GM21381 (cell line): ENCODE measurements at regions not wholly inside any gene's neighbourhood (a gene's known extent, or its start where the extent isn't known, plus 50 kb on each side); places are given as distances from the start of the nearest gene placed in this dataset.
"Not testable (repeated sequence)": the region's sequence is repeated elsewhere in the genome, so short reads cannot be mapped to it uniquely, and the experiment has no call there.

ENCODE experiments used
- ATAC-seq: cut with Tn5 transposase; IDR thresholded peaks from one replicate; pipeline ENCODE4 v1.9.1; 2021; ENCODE audit warnings: mild to moderate bottlenecking, moderate library complexity; ENCODE audit not compliant: unreplicated experiment

DNA sequence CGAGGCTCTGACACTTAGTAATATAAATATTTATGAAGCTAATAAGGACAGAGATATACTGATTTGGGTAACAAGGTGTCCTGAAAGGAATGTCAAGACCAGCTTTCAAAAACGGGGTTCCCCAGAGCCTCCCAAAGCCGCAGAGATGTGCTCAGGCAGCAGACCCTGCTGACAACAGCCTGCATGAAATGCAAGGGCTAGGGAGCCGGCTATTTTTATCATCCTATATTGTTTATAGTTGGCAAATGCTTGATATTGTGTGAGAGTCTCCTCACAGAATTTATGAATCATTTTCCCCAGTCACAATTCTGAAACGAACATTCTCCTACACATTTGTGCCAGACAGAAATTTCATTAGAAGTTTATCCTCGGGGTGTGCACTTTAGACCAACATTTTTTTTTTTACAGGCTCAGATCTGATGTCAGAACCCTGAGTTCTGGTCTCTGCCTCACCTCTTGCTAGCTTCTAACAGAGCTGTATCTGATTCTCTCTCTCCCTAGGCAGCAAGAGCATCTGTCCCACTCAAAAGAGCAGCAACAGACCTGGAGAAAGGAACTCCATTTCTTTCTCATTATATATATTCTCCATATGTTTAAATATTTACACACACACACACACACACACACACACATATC, 302.3 kb upstream of the PLD5 start:
- ATAC-seq = no peak

DNA sequence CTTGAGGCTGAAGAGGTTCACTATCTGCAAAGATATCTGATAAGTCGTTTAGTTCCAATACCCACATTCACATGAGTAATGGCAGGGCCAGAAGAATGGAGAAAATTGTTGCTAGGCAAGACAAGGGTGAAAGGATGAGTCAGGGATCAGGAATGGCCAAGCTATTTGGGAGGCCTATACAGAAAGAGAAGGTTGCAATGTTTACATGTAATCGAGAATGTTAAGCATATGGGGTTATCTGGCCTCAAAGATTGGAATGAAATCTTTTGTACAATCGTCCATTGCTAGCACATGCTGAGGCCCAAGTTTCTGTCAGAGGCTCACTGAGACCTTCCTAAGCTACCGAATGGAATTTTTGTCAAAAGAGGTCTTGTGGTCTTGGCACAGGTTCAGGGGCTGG, 299.9 kb upstream of the PLD5 start:
- no peak for ATAC-seq

DNA sequence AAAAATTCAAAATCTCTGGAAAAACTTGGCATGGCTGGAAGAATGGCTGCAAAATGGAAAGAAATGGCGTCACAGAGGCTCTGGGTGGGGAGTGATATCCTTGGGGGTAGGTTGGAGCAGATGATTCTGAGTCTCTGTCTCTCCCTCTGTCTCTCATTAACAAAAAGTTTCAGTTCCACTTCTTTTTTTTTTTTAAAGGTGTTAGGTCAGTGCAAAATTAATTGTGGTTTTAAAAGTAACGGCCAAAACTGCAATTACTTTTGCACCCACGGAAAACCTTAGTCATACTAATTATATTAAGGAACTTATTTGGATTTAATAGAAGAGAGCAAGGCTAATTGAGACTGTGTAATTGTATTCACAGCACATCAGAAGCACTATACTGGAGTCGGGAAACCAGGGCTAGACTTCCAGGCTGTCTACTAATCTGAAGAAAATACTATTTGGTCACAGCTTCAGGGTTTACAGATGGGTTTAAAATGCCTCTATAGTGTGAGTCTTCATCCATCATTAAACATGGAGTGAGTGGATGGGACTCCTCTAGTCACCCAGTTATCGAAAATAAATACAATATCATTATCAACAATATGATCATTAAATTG, 289.1 kb upstream of the PLD5 start:
- ATAC-seq = peak; percentile 96

DNA sequence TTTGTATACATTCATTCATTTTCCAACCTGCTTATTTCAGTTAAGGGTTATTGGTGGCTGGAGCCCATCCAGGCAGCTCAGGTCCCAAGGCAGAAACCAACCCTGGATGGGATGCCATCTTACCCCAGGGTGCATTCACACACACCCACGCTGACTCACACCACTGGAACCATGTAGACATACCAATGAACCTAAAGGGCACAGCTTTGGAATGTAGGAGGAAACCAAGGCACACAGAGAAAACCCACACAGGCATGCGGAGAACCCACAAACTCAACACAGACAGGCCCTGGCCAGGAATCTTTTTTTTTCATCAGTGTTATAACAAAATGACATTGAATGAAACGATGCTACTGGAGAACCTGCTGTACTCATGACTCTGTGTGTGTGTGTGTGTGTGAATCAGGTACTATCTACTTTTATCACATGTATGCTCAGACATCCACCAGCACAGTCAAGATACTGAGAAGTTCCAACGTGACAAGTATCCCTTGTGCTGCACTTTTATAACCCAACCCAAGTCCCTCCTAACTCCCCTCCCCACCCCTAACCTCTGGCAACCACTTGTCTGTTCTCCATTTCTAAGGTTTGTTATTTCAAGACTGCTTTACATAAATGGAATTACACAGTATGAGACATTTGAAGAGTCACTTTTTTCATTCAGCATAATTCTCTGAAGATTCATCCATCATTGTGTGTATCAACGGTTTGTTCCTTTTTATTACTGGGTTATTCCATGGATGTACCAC, 286.8 kb upstream of the PLD5 start:
- ATAC-seq = no peak

DNA sequence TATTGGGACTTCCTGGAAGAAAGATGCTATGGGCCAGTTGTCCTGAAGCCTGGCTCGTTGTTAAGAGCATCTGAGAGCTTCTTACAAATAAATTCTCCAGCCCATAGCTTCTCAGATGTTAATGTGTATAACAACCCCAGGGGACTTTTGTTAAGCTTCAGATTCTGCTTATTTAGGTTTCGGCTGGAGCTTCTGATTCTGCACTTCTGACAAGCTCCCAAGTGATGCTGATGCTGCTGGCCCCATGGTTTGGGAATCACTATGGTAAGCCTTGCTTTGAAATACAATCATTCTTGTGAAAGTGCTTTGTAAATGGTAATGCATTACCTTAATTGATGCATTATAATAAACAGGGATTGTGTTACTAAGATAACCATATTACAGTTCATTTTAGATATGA, 281.8 kb upstream of the PLD5 start:
- ATAC-seq = no peak

DNA sequence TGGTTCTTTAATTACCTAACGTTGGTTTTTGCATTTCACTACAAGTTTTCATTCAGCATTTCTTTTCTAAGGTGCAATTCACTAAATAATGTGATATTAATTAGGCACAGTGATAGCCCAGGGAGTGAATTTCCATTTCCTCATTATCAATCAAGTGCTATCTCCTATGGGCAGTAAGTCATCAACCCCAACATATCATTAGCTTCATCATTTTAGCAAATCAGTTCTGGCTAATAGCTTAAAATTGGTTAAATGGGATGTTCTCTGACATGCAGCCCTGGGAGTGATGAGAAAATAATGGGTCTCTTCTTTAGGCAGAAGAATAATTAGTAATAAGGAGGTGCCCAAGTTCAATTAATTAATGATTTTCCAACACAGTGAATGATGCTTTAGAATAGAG, 280.9 kb upstream of the PLD5 start:
- ATAC-seq = not testable (repeated sequence)

DNA sequence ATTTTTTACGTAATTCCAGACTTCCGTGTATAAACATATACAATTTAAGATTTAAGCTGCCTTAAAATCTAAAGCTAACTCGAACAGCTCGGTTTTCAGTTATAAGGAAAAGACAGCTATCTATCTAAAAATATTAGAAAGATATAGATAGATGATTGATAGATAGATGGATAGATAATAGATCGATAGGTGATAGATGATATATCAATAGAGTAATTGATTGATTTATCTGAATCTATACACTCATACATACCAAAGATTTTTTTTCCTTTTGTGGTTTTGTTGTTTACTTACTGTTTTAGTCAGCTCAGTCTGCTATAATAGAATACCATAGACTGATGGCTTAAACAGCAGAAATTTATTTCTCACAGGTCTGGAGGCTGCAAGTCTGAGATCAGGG, 278.5 kb upstream of the PLD5 start:
- no peak for ATAC-seq

DNA sequence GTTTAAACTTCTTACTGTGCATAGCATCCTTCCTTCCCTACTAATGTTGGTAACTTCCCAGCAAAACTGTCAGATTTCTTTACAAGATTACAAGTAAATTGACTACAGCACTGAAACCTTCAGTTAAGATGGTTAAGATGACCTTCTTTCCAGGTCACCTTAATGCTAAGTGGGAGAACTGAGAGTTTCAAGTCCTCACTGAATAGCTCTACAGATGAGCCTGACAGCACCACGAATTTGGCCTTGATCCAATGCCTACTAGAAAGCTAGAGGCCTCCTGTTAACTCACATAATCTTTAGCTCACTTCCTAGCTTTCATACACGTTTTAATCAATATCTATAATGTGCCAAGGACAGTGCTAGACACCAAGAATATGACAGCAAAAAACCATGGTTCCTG, 276.0 kb upstream of the PLD5 start:
- peak; percentile 88 for ATAC-seq

DNA sequence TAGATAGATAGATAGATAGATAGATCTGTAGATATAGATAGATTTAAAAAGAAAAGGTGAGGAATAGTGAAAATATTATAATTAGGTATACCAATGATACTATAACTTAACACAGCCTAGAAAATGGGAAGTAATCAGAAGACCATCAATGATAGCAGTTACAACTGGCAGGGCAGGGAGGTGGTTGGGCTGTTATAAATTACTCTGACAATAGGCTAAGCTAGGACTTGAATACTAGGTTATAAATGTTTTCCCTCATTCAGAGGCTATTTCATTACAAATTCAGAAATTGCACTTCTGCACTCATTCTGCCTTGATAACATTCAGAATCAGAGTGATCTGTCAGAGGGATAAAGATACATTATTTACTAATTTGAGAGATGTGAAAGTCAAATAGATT, 273.4 kb upstream of the PLD5 start:
- no peak for ATAC-seq

DNA sequence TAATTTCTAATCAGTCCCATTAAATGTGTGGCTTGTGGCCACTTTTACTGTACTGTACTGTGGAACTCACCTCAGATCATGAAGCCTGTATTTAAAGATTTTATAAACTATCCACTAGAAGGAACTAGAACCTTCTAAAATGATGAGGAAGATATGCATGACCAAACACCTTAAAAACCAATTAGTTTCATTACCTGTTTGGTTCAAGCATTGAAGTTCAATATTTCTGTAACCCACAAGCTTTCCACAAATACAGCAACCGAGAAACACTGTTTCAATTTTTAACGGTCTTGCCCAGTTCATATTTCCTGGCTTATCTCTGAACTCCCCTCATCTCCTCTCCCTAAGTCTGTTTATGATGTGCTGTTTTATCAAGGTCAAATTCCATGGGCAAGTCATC, 264.3 kb upstream of the PLD5 start:
- ATAC-seq = peak; percentile 85

DNA sequence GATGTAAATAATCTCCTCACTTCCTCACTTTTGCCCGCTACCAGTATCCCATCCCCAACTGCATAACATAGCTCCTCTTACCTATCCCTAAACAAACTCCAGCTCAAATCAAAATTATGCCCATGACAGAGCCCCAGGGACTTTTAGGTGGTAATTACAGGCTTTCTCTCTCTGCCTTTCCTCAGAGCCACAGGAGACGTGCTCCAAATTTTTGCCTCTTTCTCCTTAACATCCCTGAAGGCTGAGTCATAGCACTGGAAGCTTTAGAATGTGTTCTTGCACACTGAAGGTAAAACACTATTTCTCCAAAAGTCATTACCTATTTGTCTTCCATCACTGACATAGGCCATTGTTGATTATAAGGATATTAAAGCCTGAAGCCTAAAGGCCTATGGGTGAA, 263.5 kb upstream of the PLD5 start:
- no peak for ATAC-seq

DNA sequence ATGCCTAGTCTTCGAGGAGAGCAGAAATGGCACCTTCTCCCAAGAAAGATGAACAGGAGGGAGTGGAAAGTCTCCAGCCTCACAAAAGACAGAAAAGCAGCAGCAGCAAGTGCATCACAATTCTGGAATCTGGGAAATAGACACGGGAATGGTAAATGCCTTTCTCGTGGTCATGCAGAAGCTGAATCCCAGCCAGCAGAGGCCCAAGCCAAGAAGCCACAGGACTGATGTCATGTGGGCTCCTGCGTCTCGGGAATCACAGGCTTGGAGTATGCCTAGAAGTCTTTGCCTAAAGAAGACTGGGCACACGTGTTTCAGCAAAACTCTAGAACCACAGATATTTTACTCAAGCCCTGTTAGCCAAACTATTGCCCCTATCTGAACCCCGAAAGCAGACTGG, 260.3 kb upstream of the PLD5 start:
- ATAC-seq = no peak

DNA sequence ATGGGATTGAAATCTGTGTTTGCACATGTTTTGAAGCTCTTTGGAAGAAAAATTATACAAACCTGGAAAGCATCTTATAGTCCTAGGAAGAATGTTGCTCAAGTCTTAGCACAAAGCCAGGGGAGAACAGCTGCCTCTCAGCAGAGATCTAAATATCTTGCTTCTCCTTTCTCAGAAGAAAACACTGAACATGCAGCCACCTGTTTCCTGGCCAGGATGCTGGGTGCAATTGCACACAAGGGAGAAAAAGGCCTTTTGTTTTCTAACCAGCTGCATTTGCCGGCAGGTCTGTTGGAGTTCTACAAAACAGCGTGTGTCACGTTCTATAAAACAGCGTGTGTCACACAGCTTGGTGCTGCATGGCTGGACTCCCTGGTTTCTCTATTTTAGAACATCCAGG, 259.6 kb upstream of the PLD5 start:
- peak; percentile 42 for ATAC-seq

DNA sequence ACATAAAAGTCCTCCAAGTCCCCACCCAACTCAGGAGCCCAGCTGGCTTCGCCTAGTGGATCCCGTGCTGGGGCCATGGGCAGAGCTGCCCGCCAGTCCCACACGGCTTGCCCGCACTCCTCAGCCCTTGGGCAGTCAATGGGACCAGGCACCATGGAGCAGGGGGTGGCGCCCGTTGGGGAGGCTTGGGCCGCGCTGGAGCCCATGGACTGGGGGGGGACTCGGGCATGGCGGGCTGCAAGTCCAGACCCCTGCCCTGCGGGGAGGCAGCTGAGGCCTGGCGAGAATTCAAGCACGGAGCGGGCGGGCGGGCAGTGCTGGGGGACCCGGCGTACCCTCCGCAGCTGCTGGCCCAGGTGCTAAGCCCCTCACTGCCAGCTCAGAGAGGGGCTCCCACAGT, 249.8 kb upstream of the PLD5 start:
- no peak for ATAC-seq

DNA sequence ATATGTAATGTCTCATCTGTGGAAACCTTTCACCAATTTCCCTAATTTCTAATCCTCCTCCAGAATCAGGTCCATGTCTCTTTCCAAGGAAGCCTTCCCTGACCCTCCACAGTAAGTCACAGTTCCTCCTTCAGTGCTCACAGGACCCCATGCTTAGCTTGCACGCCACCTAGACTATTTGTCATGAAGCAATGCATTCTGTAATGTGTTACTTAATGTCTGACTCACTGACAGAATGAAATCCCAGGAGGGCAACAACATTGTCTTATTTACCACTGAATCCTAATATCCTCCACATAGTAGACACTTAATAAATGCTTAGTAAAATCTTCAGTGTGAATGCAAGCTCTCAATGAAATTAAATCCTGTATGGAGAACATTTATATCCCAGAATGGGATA, 245.9 kb upstream of the PLD5 start:
- ATAC-seq = no peak

DNA sequence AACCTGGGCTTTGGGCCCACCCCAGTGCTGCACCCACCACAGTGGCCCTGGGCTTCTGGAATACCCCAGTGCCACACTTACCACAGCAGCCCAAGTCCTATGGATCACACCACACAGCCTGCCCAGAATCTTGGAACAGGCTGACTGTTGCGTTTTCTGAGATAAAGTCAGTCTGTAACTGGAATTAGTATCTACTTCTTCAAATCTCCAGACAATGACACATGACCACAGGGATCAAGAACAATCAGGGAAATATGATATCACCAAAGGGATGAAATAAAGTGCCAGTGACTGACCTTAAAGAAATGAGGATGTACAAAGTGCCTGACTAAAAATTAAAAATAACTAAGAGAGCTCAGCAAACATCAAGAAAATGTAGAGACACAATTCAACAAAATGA, 239.7 kb upstream of the PLD5 start:
- ATAC-seq = no peak

DNA sequence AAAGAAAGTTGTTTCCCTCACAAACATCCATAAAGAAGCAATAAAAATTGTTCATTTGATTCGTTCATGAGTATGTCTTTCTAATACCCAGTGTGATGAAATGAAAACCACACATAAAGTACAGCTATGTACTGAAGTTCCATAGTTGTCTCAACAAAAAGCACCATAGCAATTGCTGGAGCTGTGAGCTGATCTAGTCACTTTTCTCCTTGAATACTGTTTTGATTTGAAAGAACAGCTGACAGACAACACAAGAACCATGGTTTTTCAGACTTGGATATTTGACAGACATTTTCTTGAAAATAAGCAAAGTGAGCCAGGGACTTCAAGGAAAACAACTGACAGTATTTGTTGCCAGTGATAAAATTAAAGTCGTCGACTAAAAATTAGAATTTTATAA, 237.1 kb upstream of the PLD5 start:
- no peak for ATAC-seq

DNA sequence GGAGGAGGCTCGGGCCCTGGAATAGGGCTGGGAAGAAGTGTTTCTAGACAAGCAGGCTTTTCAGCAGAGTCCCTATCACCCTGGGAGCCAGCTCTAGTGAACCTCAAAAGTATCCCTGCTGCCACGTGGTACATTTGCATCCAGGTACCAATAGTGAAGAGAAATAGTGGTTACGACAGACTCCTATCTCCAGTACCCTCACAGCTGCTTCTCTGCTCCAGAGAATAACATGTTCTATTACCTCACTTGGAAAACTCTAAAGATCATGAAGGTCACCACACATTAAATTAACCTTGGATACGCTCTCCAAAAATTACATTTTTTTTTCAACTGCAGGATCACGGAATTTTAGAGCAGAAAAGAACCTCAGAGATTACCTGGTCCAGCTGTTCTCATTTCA, 230.4 kb upstream of the PLD5 start:
- ATAC-seq = no peak

DNA sequence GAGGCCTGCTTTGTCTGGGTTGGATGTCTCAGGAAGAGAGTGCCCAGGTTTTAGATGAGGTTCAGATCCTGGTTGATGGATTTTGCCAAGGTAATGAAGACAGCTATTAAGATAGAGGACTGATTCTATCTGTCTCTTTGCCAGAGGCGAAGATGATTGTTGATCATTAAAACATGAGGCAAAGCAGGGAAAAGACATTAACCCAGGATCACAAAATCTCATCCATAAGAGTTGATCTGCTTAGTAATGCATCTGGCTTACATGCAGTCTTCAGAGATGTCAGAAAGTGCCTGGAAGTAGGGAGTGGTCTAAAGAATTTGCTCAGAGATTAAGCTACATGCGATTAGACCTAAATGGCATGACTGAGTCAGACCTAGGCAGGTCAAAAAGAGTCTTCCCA, 229.6 kb upstream of the PLD5 start:
- no peak for ATAC-seq

DNA sequence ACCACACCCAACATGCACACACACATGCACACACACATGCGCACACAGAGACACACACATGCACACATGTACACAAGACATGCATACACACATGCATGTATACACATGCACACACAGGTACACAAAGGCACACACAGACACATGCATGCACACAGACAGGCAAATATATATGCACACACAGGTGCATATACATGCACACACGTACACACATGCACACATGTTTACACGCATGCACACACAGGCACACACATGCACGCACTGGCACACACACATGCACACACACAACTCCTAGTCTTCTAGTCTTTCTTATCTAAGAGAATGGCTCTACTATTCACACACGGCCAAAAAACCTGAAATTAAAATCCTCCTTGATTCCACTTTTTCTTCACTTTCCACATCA, 222.7 kb upstream of the PLD5 start:
- ATAC-seq = no peak

DNA sequence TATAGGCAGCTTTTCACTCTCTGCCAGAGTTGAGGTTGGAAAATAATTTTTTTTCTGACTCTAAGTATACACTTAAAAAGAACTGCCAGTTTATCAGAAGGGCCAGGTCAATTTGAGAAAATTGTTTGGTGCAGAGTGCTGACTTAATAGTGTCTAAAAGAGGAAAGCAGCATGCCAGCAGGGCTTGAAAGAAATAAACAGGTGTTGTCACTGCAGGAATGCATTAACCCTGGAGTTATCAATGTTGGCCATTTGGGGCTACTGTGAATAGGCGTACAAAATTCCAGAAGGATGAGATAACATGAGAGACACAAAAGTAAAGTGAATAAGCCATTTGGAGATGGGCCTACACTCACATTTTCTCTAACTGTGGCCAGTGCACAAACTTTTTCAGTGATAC, 220.6 kb upstream of the PLD5 start:
- ATAC-seq = no peak

DNA sequence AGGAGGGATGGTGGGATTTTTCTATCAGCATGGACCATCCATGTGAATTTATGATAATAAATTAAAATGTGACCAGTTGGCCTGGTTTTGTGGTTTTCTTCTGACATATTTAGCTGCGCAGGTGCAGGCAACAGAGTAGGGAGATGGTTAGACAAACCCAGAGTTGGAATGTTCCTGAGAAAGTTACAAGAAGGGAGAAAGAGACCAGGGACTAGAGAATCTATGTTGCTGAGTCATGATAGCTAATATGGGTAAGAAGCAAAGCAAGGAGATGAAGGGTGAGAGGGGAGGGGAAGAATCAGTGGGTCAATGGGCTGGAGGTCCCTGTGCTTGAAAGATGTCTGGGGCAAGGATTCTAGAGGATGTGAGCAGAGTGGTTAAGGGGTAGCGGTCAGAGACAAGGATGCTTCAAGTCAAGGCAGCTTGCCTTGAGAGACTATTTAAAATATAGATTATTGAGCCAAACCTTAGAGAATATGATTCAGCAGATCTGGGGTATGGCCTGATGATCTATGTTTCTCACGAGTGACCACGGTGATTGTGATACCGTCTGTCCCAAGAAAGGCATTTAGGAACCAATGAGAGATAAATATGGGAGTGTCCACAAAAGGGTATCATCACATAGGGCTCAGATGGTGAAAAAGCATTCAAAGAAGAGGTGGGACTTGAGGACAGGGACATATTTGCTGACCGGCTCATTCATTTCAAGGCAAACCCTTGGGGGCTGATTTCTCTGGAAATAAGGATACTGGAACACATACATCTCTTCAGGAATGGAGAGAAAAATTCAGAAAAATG, 219.7 kb upstream of the PLD5 start:
- no peak for ATAC-seq
